SK-N-SH (cell line): ENCODE measurements at regions not wholly inside any gene's neighbourhood (a gene's known extent, or its start where the extent isn't known, plus 50 kb on each side); places are given as distances from the start of the nearest gene placed in this dataset.
A peak's percentile ranks its signal among the peaks of the same experiment; 100 is the strongest.

ENCODE experiments used
- CTCF ChIP-seq: fragments of 200-600 bp; sonication (generic); IDR thresholded peaks from 2 replicates; pipeline ENCODE4 v1.6.1; 2017; ENCODE audit warnings: antibody characterized with exemption, mild to moderate bottlenecking, moderate library complexity
- EZH2phosphoT487 ChIP-seq: fragments of 200-600 bp; sonication (generic); IDR thresholded peaks from 2 replicates; pipeline ENCODE4 v1.6.1; 2017; ENCODE audit warnings: low read depth, mixed run types, mild to moderate bottlenecking, antibody characterized with exemption, moderate library complexity, borderline replicate concordance
- FOSL2 ChIP-seq: IDR thresholded peaks from 2 replicates; pipeline ENCODE4 v1.4.0; 2012; ENCODE audit warnings: low read depth, mild to moderate bottlenecking, moderate library complexity, borderline replicate concordance
- GATA2 ChIP-seq: sonication (generic); formaldehyde crosslinking; IDR thresholded peaks from 2 replicates; pipeline ENCODE4 v1.5.0; 2020; ENCODE audit warnings: mild to moderate bottlenecking, missing genetic modification reagents
- JUND ChIP-seq: IDR thresholded peaks from 2 replicates; pipeline ENCODE4 v1.4.0; 2012
- MAX ChIP-seq: IDR thresholded peaks from 2 replicates; pipeline ENCODE4 v1.4.0; 2012; ENCODE audit warnings: low read depth
- MXI1 ChIP-seq: IDR thresholded peaks from 2 replicates; pipeline ENCODE4 v1.6.1; 2012; ENCODE audit warnings: mild to moderate bottlenecking, low read depth, low read length, improper control_type of control experiment
- NFIC ChIP-seq: IDR thresholded peaks from 2 replicates; pipeline ENCODE4 v1.4.0; 2012; ENCODE audit warnings: borderline replicate concordance
- PBX3 ChIP-seq: IDR thresholded peaks from 2 replicates; pipeline ENCODE4; 2012
- RAD21 ChIP-seq: IDR thresholded peaks from 2 replicates; pipeline ENCODE4 v1.6.1; 2012; ENCODE audit warnings: mild to moderate bottlenecking, low read length
- REST ChIP-seq: IDR thresholded peaks from 2 replicates; pipeline ENCODE4 v1.6.1; 2012; ENCODE audit warnings: mild to moderate bottlenecking, low read depth, low read length, moderate library complexity
- RFX5 ChIP-seq: IDR thresholded peaks from 2 replicates; pipeline ENCODE4 v1.6.1; 2012; ENCODE audit warnings: mild to moderate bottlenecking, improper control_type of control experiment, low read length
- RXRA ChIP-seq: IDR thresholded peaks from 2 replicates; pipeline ENCODE4 v1.4.0; 2012; ENCODE audit warnings: low read depth, mild to moderate bottlenecking, borderline replicate concordance
- TAF1 ChIP-seq: IDR thresholded peaks from 2 replicates; pipeline ENCODE4 v1.6.1; 2012; ENCODE audit warnings: low read depth, mild to moderate bottlenecking, low read length, moderate library complexity, borderline replicate concordance
- TEAD4 ChIP-seq: IDR thresholded peaks from 2 replicates; pipeline ENCODE4 v1.4.0; 2012; ENCODE audit warnings: mild to moderate bottlenecking, borderline replicate concordance; ENCODE audit not compliant: insufficient read depth
- TF ChIP-seq, protein P1 (sequence below): IDR thresholded peaks from 2 replicates; pipeline ENCODE4 v1.4.0; 2012; ENCODE audit warnings: low read depth, borderline replicate concordance
- TF ChIP-seq, protein P2 (sequence below): IDR thresholded peaks from 2 replicates; pipeline ENCODE4 v1.4.0; 2012; ENCODE audit warnings: low read depth, borderline replicate concordance
- TF ChIP-seq, protein P3 (sequence below): fragments of 150-350 bp; IDR thresholded peaks from 2 replicates; pipeline ENCODE4 v1.6.1; 2017; ENCODE audit warnings: antibody characterized with exemption, low read length, low read depth, borderline replicate concordance

DNA sequence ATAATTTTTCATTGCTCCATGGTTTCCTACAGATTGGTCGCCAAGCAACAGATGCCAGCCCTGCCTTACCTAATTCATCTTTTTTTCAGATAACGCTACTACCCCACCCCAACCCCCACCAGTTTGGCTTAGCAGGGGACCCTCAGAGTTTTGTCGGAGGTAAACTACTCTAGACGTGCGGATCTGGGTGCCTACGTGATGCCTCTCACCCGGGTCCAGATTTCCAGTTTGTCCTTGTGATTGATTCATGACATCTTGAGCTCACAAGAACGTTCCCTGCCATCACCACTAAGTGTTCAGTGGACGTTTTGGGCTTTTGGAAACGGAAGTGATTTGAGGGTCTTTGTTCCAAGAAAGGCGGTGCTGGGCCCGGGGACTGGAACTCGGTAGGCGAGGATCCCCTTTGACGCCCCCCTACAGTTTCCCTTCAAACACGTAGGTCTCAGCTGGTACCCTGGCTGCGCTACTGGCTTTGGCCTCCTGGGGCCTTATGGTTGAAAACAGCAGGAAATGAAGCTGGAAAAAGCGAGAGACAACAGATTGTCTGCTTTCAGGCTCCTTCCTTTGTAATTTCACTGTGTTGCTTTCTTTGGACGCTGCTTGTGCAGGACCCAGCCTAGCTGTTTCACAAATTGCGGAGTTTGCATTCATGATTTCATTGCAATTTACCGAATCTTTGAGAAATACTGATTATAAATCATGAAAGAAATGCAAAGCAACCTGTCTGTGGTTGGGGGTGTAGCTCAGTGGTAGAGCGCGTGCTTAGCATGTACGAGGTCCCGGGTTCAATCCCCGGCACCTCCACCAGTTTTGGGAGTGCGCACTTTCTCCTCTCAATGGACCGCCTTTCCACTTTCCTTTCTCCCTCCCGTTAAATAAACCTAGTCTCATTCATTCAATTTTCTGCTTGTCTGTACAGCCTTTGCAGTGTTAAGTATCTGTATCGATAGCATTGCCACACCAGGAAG is 81.0 kb downstream of the GPX5 start (continued):
- TF ChIP-seq NFIC (no peak), FOSL2 (peak; percentile 65), RFX5 (peak; percentile 41; the same call in 1 of the 2 replicates), REST (no peak), RXRA (no peak), TEAD4 (peak; percentile 77; the same call in 1 of the 2 replicates), GATA2 (CRISPR knock-in tag) (no peak), TAF1 (no peak), PBX3 (peak; percentile 18; the same call in 1 of the 2 replicates), RAD21 (peak; percentile 32), CTCF (peak; percentile 56), JUND (no peak), MAX (peak; percentile 75), MXI1 (peak; percentile 61), EZH2phosphoT487 (no peak)
- TF ChIP-seq, protein P1, sequence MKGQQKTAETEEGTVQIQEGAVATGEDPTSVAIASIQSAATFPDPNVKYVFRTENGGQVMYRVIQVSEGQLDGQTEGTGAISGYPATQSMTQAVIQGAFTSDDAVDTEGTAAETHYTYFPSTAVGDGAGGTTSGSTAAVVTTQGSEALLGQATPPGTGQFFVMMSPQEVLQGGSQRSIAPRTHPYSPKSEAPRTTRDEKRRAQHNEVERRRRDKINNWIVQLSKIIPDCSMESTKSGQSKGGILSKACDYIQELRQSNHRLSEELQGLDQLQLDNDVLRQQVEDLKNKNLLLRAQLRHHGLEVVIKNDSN, result no peak
- TF ChIP-seq, protein P2, sequence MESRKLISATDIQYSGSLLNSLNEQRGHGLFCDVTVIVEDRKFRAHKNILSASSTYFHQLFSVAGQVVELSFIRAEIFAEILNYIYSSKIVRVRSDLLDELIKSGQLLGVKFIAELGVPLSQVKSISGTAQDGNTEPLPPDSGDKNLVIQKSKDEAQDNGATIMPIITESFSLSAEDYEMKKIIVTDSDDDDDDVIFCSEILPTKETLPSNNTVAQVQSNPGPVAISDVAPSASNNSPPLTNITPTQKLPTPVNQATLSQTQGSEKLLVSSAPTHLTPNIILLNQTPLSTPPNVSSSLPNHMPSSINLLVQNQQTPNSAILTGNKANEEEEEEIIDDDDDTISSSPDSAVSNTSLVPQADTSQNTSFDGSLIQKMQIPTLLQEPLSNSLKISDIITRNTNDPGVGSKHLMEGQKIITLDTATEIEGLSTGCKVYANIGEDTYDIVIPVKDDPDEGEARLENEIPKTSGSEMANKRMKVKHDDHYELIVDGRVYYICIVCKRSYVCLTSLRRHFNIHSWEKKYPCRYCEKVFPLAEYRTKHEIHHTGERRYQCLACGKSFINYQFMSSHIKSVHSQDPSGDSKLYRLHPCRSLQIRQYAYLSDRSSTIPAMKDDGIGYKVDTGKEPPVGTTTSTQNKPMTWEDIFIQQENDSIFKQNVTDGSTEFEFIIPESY, result no peak
- TF ChIP-seq, protein P3, sequence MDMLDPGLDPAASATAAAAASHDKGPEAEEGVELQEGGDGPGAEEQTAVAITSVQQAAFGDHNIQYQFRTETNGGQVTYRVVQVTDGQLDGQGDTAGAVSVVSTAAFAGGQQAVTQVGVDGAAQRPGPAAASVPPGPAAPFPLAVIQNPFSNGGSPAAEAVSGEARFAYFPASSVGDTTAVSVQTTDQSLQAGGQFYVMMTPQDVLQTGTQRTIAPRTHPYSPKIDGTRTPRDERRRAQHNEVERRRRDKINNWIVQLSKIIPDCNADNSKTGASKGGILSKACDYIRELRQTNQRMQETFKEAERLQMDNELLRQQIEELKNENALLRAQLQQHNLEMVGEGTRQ, result no peak
